B cell (primary cell): ENCODE measurements at regions not wholly inside any gene's neighbourhood (a gene's known extent, or its start where the extent isn't known, plus 50 kb on each side); places are given as distances from the start of the nearest gene placed in this dataset.

ENCODE experiments used
- CTCF ChIP-seq: fragments of 200-600 bp; IDR thresholded peaks from one replicate; pipeline ENCODE4 v1.8.0; 2022; ENCODE audit warnings: antibody characterized with exemption, mild to moderate bottlenecking
- EZH2 ChIP-seq: IDR thresholded peaks from 2 replicates; pipeline ENCODE4 v1.6.1; 2012; ENCODE audit warnings: borderline replicate concordance, low read depth, mild to moderate bottlenecking, moderate library complexity, low read length; ENCODE audit not compliant: insufficient read depth, poor library complexity, severe bottlenecking

GRCh38 chr3:733313-733712 is 359.5 kb upstream of the CNTN6 start:
- no peak for TF ChIP-seq CTCF
- TF ChIP-seq EZH2 = no peak
